Spleen (tissue), 7 donors: ENCODE measurements at regions not wholly inside any gene's neighbourhood (a gene's known extent, or its start where the extent isn't known, plus 50 kb on each side); places are given as distances from the start of the nearest gene placed in this dataset.

Experiments
- POLR2AphosphoS5 ChIP-seq, 3 donors: sonication (generic); formaldehyde crosslinking; IDR thresholded peaks; one replicate each; pipeline ENCODE4 v1.5.1; 2017; ENCODE audit warnings: antibody characterized with exemption in 3 of 3
- TF ChIP-seq, protein P1 (sequence below), 11 experiments: fragments of 200-600 bp in 7 of 11; fragments of 450-650 bp in 4 of 11; sonication (generic) in 4 of 11; IDR thresholded peaks in 8 of 11; conservative IDR thresholded peaks in 3 of 11; 1 replicate in 7 of 11; 2 replicates in 4 of 11; pipeline versions ENCODE4 v1.4.0 to v1.8.0; 2016 to 2021; ENCODE audit warnings: antibody characterized with exemption in 11 of 11, inconsistent platforms in 4 of 11, mild to moderate bottlenecking in 1 of 11
- donor health status: DM: no; HTN: no; CAD: no; lungs with moderate emphysema.
- donor health status: DM: no; HTN: no; CAD: no.
- donor health status: DM: no; HTN: no; CAD: no.

DNA sequence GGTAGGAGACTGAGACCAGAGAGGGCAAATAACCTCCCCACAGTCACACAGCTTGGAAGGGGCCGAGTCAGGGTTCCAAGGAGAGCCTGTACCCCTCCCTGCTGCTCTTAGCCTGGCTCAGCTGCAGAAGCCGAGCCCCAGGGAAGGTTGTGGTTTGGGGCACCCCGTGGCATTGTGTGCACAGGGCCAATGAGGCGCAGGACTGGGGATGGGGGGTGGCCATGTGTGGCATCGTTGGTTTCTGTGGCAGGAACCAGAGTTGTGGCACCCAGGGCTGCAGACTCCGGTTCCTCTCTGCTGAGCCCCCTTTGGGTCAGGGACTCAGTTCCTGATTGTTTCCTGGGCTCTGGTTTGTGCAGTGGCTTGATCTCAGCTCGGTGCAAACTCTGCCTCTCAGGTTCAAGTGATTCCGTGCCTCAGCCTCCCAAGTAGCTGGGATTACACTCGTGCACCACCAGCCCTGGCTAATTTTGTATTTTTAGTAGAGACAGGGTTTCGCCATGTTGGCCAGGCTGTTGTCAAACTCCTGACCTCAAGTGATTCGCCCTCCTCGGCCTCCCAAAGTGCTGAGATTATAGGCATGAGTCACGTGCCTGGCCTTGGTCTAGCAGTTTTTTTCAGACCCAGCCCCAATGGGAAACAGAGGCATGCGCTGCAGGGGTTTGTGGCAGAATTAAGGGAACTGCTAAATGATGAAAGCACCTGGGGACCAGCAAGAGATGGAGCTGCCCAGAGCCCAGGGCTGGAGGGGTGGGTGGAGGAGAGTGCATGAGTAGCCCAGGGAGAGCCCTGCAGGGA is 221.0 kb upstream of the SULF2 start:
- TF ChIP-seq, protein P1, sequence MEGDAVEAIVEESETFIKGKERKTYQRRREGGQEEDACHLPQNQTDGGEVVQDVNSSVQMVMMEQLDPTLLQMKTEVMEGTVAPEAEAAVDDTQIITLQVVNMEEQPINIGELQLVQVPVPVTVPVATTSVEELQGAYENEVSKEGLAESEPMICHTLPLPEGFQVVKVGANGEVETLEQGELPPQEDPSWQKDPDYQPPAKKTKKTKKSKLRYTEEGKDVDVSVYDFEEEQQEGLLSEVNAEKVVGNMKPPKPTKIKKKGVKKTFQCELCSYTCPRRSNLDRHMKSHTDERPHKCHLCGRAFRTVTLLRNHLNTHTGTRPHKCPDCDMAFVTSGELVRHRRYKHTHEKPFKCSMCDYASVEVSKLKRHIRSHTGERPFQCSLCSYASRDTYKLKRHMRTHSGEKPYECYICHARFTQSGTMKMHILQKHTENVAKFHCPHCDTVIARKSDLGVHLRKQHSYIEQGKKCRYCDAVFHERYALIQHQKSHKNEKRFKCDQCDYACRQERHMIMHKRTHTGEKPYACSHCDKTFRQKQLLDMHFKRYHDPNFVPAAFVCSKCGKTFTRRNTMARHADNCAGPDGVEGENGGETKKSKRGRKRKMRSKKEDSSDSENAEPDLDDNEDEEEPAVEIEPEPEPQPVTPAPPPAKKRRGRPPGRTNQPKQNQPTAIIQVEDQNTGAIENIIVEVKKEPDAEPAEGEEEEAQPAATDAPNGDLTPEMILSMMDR (IDR thresholded peaks at IDR 0.05 in 8 of 11, conservative IDR thresholded peaks at IDR 0.05 in 3 of 11): no peak
- peak; percentile 20 to 79 (median 49) for TF ChIP-seq POLR2AphosphoS5 (IDR thresholded peaks at IDR 0.05)
